ENCODE measurements at regions not wholly inside any gene's neighbourhood (a gene's known extent, or its start where the extent isn't known, plus 50 kb on each side); places are given as distances from the start of the nearest gene placed in this dataset.
A peak's percentile ranks its signal among the peaks of the same experiment; 100 is the strongest.

- DNase-seq, result no peak
Measured at GRCh38 chr4:129561280-129561679, 465.3 kb downstream of the C4orf33 start.

GRCh38 chr4:129561886-129562671 is 466.1 kb downstream of the C4orf33 start:
- no peak for DNase-seq

DNA sequence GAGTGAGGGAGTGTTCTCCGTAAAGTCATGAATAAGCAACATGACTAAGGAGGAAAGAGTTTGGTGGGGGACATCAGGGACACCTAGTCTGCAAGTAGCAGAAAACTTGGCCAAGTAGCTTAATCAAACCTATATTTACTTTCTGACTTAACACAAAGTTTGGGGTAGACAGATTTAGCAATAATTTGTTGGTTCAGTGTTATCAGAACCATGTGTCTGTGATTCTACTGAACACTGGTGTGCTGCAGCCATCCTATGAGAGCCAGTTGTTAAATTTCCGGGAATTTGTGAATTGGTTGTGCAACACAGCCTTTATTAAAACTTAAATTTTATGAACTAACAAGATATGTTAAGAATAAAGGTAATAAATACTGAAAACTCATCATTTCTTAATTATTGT is 469.3 kb downstream of the C4orf33 start:
- no peak for DNase-seq

- no peak for DNase-seq
Measured at GRCh38 chr4:129570326-129570725, 474.4 kb downstream of the C4orf33 start.

GRCh38 chr4:129578336-129578735 is 482.4 kb downstream of the C4orf33 start:
- DNase-seq, result no peak

DNA sequence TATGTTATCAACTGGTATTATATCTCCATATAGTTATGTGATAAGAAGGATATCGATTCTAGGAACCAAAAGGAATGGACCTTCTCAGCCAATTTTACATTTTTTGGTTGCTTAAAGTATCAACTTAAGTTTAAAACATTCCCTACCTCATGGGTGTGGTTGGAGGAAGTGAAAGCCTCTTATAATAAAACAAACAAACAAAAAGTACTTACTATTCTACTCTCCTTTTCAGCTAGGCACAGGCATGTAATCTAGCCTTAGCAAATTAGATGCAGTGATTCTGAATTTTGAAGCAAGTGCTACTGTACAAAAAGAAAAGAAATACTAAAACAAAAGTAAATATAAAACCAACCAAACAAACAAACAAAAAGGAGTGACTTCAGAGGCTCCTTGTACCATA is 485.4 kb downstream of the C4orf33 start:
- no peak for DNase-seq

DNA sequence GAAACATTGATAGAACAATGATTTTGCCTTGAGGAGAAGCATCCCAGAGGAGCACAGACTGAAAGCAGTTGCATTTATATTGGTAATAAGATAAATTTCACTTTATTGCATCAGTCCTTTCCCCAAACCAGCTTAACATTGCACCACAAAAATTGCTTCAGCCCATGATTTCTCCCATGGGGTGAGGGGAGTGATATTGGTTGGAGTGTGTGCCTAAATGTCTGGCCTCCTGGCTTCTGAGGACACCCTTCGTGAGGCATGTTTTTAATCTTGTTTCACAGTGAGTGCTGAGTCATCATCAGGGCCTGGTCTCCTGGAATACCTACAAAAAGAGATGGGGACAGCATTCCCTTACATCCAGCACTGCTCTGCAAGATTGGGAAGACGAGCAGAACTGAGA is 487.9 kb downstream of the C4orf33 start:
- DNase-seq, result no peak

GRCh38 chr4:129598582-129598981 is 502.6 kb downstream of the C4orf33 start:
- no peak for DNase-seq

DNA sequence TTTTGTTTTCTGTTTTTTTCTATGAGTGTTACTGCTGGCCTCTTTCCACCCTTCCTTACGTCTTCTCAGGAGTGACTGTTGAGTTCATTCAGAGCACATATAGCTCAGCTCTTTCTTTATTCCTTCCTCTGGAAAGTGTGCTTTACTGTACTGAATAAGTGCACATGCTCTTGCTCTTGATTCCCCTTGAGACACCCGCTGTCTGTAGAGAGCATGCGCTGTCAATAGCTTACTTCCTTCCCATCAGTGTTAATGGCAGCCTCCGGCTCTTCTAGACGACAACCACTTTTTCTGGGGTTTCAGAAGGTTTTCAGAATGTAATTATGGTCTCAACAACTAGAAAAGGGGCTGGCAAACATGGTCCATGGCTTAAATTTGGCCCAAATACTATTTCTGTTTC is 504.9 kb downstream of the C4orf33 start:
- no peak for DNase-seq

DNA sequence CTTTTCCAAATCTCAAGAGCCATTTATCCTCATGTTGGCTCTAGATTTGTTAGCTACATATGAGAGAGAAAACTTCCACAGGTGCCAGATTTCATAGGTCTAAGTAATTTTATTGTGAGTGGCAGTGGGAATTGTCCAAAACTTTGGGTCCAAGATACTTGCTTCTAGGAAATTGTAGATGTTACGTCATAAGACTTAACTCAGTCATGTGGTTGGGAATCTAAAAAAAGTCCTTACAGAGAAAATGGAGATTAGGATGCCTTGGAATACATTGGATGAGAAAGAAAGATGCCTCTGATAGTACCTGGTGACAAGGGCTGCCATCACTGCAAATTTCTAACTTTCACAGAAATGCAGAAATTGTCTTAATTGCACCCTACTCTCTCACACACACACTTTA is 506.5 kb downstream of the C4orf33 start:
- DNase-seq, result no peak

- DNase-seq, result no peak
Measured at GRCh38 chr4:129603241-129603931, 507.4 kb downstream of the C4orf33 start.

DNA sequence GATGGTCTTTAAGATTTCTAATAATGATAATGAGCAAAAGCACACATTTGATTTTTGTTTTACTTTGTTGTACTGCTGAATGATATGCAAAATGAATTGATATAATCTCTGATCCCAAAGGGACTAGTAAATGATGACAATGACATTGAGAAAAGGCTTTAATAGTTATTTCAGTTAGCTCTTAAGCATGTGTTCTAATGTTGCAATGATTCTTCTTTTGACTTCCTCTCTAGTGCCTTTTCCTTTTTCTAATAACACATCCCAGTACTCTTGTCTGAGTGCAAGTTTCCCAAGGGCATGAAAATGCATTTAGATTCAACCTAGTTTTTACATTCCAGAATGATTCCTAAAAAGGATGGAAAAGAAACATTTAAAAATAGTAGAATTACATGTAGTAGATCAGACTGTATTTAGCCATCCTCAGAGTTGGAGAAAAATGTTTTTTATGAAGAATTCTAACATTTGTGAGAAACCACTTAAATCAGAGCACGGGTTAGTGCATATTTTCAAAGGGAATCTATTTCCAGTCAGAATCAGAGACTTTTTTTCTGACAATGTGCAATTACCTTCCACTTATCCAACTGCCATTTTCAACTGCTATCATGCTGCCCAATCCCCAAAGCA is 508.8 kb downstream of the C4orf33 start:
- DNase-seq, result no peak

DNA sequence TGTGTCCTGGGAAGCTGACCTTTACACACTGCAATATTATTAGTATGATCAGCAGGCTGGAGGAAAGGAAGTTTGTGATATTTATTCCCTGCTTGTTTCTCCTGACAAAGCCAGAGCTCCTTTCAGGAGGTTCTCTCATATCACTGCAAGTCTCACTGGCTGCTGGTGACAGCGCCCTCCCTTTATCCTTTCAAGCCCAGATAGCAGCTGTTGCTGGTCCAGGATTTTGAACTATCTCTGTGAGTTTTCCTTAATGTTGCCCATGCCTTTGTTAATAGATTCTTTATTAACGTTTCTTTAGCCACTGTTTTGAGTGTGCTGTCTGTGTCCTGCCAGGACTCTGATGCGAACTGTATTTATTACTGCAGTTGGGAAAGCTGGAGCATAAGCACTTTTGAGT is 518.7 kb downstream of the C4orf33 start:
- no peak for DNase-seq

- DNase-seq, result no peak
Measured at GRCh38 chr4:129622566-129622965, 526.6 kb downstream of the C4orf33 start.

- no peak for DNase-seq
Measured at GRCh38 chr4:129623233-129623875, 527.4 kb downstream of the C4orf33 start.

GRCh38 chr4:129641179-129641578 is 545.2 kb downstream of the C4orf33 start:
- DNase-seq, result peak; percentile 12

- DNase-seq, result no peak
Measured at GRCh38 chr4:129645461-129645860, 549.5 kb downstream of the C4orf33 start.

DNA sequence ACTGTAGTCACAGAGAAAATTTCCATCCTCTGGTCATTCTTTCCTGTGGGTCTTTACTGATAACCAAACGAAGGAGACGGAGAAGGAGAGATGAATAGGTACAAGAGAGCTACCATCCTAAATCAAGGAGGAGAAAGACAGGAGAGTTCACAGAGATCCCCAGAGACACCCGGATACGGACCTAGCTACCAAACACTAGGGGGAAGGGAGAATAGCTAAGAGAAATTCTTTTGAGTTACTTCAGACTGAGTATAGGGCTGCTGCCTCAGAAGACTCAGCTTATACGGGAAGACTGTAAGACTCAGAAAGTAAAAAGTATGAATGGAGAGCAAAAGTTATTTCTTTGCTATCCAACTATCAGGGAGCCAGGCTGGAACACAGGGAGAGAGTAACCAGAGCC is 572.1 kb downstream of the C4orf33 start:
- no peak for DNase-seq

GRCh38 chr4:129672941-129673340 is 577.0 kb downstream of the C4orf33 start:
- DNase-seq, result no peak

- no peak for DNase-seq
Measured at GRCh38 chr4:129675036-129675435, 579.1 kb downstream of the C4orf33 start.

GRCh38 chr4:129676934-129677333 is 581.0 kb downstream of the C4orf33 start:
- no peak for DNase-seq

DNA sequence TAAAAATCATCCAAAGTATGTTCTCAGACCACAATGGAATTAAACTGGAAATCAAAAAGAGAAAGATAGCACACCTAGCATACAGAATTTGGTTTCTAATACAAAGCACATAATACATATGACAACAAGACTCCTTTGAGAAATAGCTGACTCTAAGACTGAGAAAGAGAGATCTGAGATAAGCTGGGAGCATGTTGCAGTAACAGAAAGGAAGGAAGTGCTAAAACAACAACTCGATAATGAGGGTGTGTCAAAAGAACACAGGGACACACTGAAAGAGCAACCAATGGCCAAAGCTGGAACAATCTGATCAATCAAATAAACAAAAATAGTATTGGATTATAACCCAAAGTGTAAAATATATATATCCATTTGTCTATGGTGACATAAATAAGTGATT is 586.6 kb downstream of the C4orf33 start:
- no peak for DNase-seq

- no peak for DNase-seq
Measured at GRCh38 chr4:129707949-129708348, 612.0 kb downstream of the C4orf33 start.

GRCh38 chr4:129708784-129709183 is 612.8 kb downstream of the C4orf33 start:
- no peak for DNase-seq
